Neuron (in vitro differentiated cells): ENCODE measurements at regions not wholly inside any gene's neighbourhood (a gene's known extent, or its start where the extent isn't known, plus 50 kb on each side); places are given as distances from the start of the nearest gene placed in this dataset.

ENCODE experiments used
- H2AFZ ChIP-seq: one replicate; pipeline ENCODE4 v1.6.1; 2013; ENCODE audit warnings: low read depth, mild to moderate bottlenecking, inconsistent platforms, low read length, moderate library complexity
- H3K27me3 ChIP-seq: one replicate; pipeline ENCODE4 v1.6.1; 2013; ENCODE audit warnings: low read length; ENCODE audit not compliant: insufficient read depth
- H3K36me3 ChIP-seq: one replicate; pipeline ENCODE4 v1.6.1; 2013; ENCODE audit warnings: low read length; ENCODE audit not compliant: insufficient read depth
- H3K4me1 ChIP-seq: one replicate; pipeline ENCODE4 v1.6.1; 2013; ENCODE audit warnings: low read length; ENCODE audit not compliant: insufficient read depth
- H3K4me3 ChIP-seq: 2 replicates; pipeline ENCODE4 v1.5.1; 2013; ENCODE audit warnings: mild to moderate bottlenecking, low read length, moderate library complexity
- H3K9me3 ChIP-seq: one replicate; pipeline ENCODE4 v1.6.1; 2013; ENCODE audit warnings: low read length

GRCh38 chr14:71541271-71541670 is 391.0 kb upstream of the RGS6 start:
- no peak overlapping the region for H2AFZ ChIP-seq
- H3K4me1 ChIP-seq: peaks cover 3% of the 10 kb centered on the region
- H3K4me3 ChIP-seq: no peak overlapping the region
- H3K9me3 ChIP-seq: no peaks in the 10 kb centered on the region
- no peaks in the 10 kb centered on the region for H3K36me3 ChIP-seq
- no peaks in the 10 kb centered on the region for H3K27me3 ChIP-seq

- Histone ChIP-seq H3K27me3 (no peaks in the 10 kb centered on the region), H3K9me3 (no peaks in the 10 kb centered on the region), H3K4me3 (no peak overlapping the region), H2AFZ (no peak overlapping the region), H3K36me3 (no peaks in the 10 kb centered on the region), H3K4me1 (peaks cover 3% of the 10 kb centered on the region)
These were observed 390.1 kb upstream of the RGS6 start for GRCh38 chr14:71541973-71542690.

GRCh38 chr14:71549421-71550050 is 382.7 kb upstream of the RGS6 start:
- H3K4me3 ChIP-seq: no peak overlapping the region
- H3K36me3 ChIP-seq: no peaks in the 10 kb centered on the region
- no peaks in the 10 kb centered on the region for H3K4me1 ChIP-seq
- no peaks in the 10 kb centered on the region for H3K9me3 ChIP-seq
- H3K27me3 ChIP-seq: no peaks in the 10 kb centered on the region
- H2AFZ ChIP-seq: no peak overlapping the region

- H3K4me1 ChIP-seq: no peaks in the 10 kb centered on the region
These were observed 381.9 kb upstream of the RGS6 start for GRCh38 chr14:71550367-71550766.

GRCh38 chr14:71551291-71551950 is 380.8 kb upstream of the RGS6 start:
- H3K27me3 ChIP-seq: no peaks in the 10 kb centered on the region
- H2AFZ ChIP-seq: no peak overlapping the region
- no peaks in the 10 kb centered on the region for H3K36me3 ChIP-seq
- no peak overlapping the region for H3K4me3 ChIP-seq
- no peaks in the 10 kb centered on the region for H3K4me1 ChIP-seq
- no peaks in the 10 kb centered on the region for H3K9me3 ChIP-seq

More at GRCh38 chr14:71550367-71550766, 381.9 kb upstream of the RGS6 start:
- no peaks in the 10 kb centered on the region for H3K36me3 ChIP-seq
- H3K27me3 ChIP-seq: no peaks in the 10 kb centered on the region
- no peaks in the 10 kb centered on the region for H3K9me3 ChIP-seq
- H3K4me3 ChIP-seq: no peak overlapping the region
- H2AFZ ChIP-seq: no peak overlapping the region

GRCh38 chr14:71552809-71553208 is 379.4 kb upstream of the RGS6 start:
- Histone ChIP-seq H3K27me3 (no peaks in the 10 kb centered on the region), H3K4me1 (no peaks in the 10 kb centered on the region), H2AFZ (no peak overlapping the region), H3K4me3 (no peak overlapping the region), H3K36me3 (no peaks in the 10 kb centered on the region), H3K9me3 (no peaks in the 10 kb centered on the region)

- Histone ChIP-seq H3K4me1 (no peaks in the 10 kb centered on the region), H3K9me3 (no peaks in the 10 kb centered on the region), H2AFZ (no peak overlapping the region), H3K36me3 (no peaks in the 10 kb centered on the region), H3K4me3 (no peak overlapping the region), H3K27me3 (no peaks in the 10 kb centered on the region)
These were observed 378.4 kb upstream of the RGS6 start for GRCh38 chr14:71553779-71554178.

GRCh38 chr14:71554323-71554722 is 377.9 kb upstream of the RGS6 start:
- Histone ChIP-seq H3K36me3 (no peaks in the 10 kb centered on the region), H3K9me3 (no peaks in the 10 kb centered on the region), H3K4me3 (no peak overlapping the region), H3K27me3 (no peaks in the 10 kb centered on the region), H3K4me1 (no peaks in the 10 kb centered on the region), H2AFZ (no peak overlapping the region)

GRCh38 chr14:71554959-71555612 is 377.1 kb upstream of the RGS6 start:
- Histone ChIP-seq H3K9me3 (no peaks in the 10 kb centered on the region), H3K27me3 (no peaks in the 10 kb centered on the region), H3K36me3 (no peaks in the 10 kb centered on the region), H2AFZ (no peak overlapping the region), H3K4me3 (no peak overlapping the region), H3K4me1 (no peaks in the 10 kb centered on the region)

GRCh38 chr14:71555654-71556559 is 376.3 kb upstream of the RGS6 start:
- H3K4me1 ChIP-seq: no peaks in the 10 kb centered on the region
- H2AFZ ChIP-seq: no peak overlapping the region
- H3K27me3 ChIP-seq: no peaks in the 10 kb centered on the region
- no peak overlapping the region for H3K4me3 ChIP-seq
- H3K9me3 ChIP-seq: no peaks in the 10 kb centered on the region
- no peaks in the 10 kb centered on the region for H3K36me3 ChIP-seq

- H3K4me3 ChIP-seq: no peak overlapping the region
- H3K36me3 ChIP-seq: no peaks in the 10 kb centered on the region
- H2AFZ ChIP-seq: no peak overlapping the region
- H3K4me1 ChIP-seq: no peaks in the 10 kb centered on the region
- H3K9me3 ChIP-seq: no peaks in the 10 kb centered on the region
- H3K27me3 ChIP-seq: no peaks in the 10 kb centered on the region
These were observed 375.5 kb upstream of the RGS6 start for GRCh38 chr14:71556730-71557129.

GRCh38 chr14:71557351-71557750 is 374.9 kb upstream of the RGS6 start:
- no peaks in the 10 kb centered on the region for H3K4me1 ChIP-seq
- no peak overlapping the region for H3K4me3 ChIP-seq
- no peaks in the 10 kb centered on the region for H3K9me3 ChIP-seq
- no peaks in the 10 kb centered on the region for H3K36me3 ChIP-seq
- H3K27me3 ChIP-seq: no peaks in the 10 kb centered on the region
- H2AFZ ChIP-seq: no peak overlapping the region
